ENCODE measurements at regions not wholly inside any gene's neighbourhood (a gene's known extent, or its start where the extent isn't known, plus 50 kb on each side); places are given as distances from the start of the nearest gene placed in this dataset.

DNA sequence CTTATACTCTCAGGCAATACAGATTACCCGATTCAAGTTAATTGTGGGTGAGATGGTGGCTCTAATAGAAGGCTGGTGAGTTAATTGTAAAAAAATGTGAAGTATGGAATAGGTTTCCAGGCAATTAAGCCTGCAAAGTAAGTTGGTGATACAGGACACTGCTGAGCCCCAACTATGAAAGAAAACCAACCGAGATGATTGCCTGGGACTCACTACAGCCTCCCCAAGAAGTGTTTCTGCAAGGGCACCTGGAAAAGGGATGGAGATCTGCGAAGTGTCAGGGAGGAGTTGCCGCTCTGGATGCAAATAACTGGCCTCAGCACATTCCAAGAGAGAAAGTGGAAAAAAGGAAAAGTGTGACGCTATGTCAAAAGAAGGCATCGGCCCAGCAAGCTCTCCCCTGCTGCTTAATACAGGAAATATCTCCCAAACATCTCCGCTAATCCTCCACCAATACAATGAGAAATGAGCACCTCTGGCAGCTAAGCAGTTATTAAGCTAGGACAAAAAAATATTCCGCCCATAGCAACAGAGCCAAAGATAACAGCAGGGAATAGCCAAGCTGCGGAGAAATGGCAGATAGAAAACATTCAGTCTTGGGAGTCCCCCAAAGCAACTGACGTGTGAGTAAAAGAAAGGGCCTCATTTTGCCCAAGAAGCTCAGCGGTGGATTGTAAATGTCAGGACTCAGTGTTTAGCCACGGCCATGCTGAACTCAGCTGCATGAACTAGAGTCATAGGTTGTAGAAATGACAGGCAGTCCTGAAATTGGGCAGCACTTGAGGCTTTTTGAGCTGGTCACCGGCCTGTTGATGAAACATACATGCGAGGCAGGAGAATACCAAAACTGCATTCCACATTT lies 133.7 kb downstream of the SNX19 start:
- TF ChIP-seq, protein P1, sequence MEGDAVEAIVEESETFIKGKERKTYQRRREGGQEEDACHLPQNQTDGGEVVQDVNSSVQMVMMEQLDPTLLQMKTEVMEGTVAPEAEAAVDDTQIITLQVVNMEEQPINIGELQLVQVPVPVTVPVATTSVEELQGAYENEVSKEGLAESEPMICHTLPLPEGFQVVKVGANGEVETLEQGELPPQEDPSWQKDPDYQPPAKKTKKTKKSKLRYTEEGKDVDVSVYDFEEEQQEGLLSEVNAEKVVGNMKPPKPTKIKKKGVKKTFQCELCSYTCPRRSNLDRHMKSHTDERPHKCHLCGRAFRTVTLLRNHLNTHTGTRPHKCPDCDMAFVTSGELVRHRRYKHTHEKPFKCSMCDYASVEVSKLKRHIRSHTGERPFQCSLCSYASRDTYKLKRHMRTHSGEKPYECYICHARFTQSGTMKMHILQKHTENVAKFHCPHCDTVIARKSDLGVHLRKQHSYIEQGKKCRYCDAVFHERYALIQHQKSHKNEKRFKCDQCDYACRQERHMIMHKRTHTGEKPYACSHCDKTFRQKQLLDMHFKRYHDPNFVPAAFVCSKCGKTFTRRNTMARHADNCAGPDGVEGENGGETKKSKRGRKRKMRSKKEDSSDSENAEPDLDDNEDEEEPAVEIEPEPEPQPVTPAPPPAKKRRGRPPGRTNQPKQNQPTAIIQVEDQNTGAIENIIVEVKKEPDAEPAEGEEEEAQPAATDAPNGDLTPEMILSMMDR (IDR thresholded peaks at IDR 0.05 in 4 of 5, conservative IDR thresholded peaks at IDR 0.05 in 1 of 5), result no peak
- no peak for TF ChIP-seq POLR2A (IDR thresholded peaks at IDR 0.05)

All from gastrocnemius medialis (tissue), 4 donors.